CD14-positive monocyte (primary cell): ENCODE measurements at regions not wholly inside any gene's neighbourhood (a gene's known extent, or its start where the extent isn't known, plus 50 kb on each side); places are given as distances from the start of the nearest gene placed in this dataset.

Source experiments
- DNase-seq, 3 donors: peaks; one replicate each; pipeline ENCODE4 v3.0.0-alpha.2; 2011 to 2022
- H2AFZ ChIP-seq: 2 replicates; pipeline ENCODE4 v1.6.0; 2012; ENCODE audit warnings: mild to moderate bottlenecking, low read depth, low read length, inconsistent platforms; ENCODE audit not compliant: insufficient read depth, poor library complexity, severe bottlenecking
- H3K27ac ChIP-seq, 2 donors: 1 replicate in 1 of 2; 2 replicates in 1 of 2; pipeline ENCODE4 v1.5.1; 2012 to 2013; ENCODE audit warnings: low read length in 2 of 2, control low read depth in 1 of 2, inconsistent platforms in 1 of 2, low read depth in 1 of 2, mild to moderate bottlenecking in 1 of 2
- H3K27me3 ChIP-seq, 2 donors: one replicate each; pipeline versions ENCODE4 v1.6.0 to v1.6.1; 2011 to 2013; ENCODE audit warnings: low read length in 2 of 2; ENCODE audit not compliant: control insufficient read depth in 2 of 2, insufficient read depth in 2 of 2
- H3K36me3 ChIP-seq, 2 donors: replicated peaks in 1 of 2; 1 replicate in 1 of 2; 2 replicates in 1 of 2; pipeline versions ENCODE4 v1.5.1 to v1.6.1; 2012 to 2013; ENCODE audit warnings: low read length in 2 of 2, control low read depth in 1 of 2, inconsistent platforms in 1 of 2, mild to moderate bottlenecking in 1 of 2; ENCODE audit not compliant: insufficient read depth in 2 of 2, control insufficient read depth in 1 of 2
- H3K4me1 ChIP-seq, 2 donors: 1 replicate in 1 of 2; 2 replicates in 1 of 2; pipeline versions ENCODE4 v1.5.1 to v1.6.1; 2012 to 2013; ENCODE audit warnings: low read length in 2 of 2, control low read depth in 1 of 2, inconsistent platforms in 1 of 2, mild to moderate bottlenecking in 1 of 2, moderate library complexity in 1 of 2; ENCODE audit not compliant: insufficient read depth in 2 of 2, control insufficient read depth in 1 of 2
- H3K4me2 ChIP-seq: replicated peaks from 2 replicates; pipeline ENCODE3; 2012; ENCODE audit warnings: low read length, moderate library complexity, mild to moderate bottlenecking; ENCODE audit not compliant: poor library complexity, severe bottlenecking; ENCODE audit errors: extremely low read depth
- H3K4me3 ChIP-seq, 3 experiments: fragments of 200-600 bp in 1 of 3; sonication (generic) in 1 of 3; replicated peaks in 1 of 3; 1 replicate in 2 of 3; 2 replicates in 1 of 3; pipeline ENCODE4 v1.5.1; 2011 to 2013; ENCODE audit warnings: low read length in 3 of 3, mild to moderate bottlenecking in 3 of 3, control low read depth in 2 of 3, low read depth in 2 of 3, inconsistent platforms in 1 of 3, moderate library complexity in 1 of 3
- H3K79me2 ChIP-seq: 2 replicates; pipeline ENCODE4 v1.6.0; 2012; ENCODE audit warnings: mild to moderate bottlenecking, control low read depth, inconsistent platforms, low read length, moderate library complexity; ENCODE audit not compliant: insufficient read depth
- H3K9ac ChIP-seq: 2 replicates; pipeline ENCODE4 v1.6.0; 2017; ENCODE audit warnings: low read length, mild to moderate bottlenecking; ENCODE audit not compliant: insufficient read depth, poor library complexity, severe bottlenecking
- H3K9me3 ChIP-seq, 2 donors: replicated peaks in 1 of 2; 1 replicate in 1 of 2; 2 replicates in 1 of 2; pipeline versions ENCODE4 v1.5.1 to v1.6.1; 2012 to 2013; ENCODE audit warnings: low read length in 2 of 2, control low read depth in 1 of 2; ENCODE audit not compliant: control insufficient read depth in 1 of 2, insufficient read depth in 1 of 2
- H4K20me1 ChIP-seq: 2 replicates; pipeline ENCODE4 v1.6.0; 2012; ENCODE audit warnings: mild to moderate bottlenecking, low read length, control low read depth, moderate library complexity; ENCODE audit not compliant: insufficient read depth
- H3K27ac Mint-ChIP-seq, 7 donors: one replicate each; pipeline ENCODE4 v1.8.0; 2020; ENCODE audit warnings: mild to moderate bottlenecking in 7 of 7, mixed read lengths in 7 of 7, moderate library complexity in 6 of 7, inconsistent platforms in 2 of 7
- H3K27me3 Mint-ChIP-seq, 3 donors: one replicate each; pipeline ENCODE4 v1.8.0; 2021 to 2022; ENCODE audit warnings: low read depth in 3 of 3, mild to moderate bottlenecking in 3 of 3, mixed read lengths in 3 of 3, moderate library complexity in 3 of 3, inconsistent platforms in 1 of 3
- H3K36me3 Mint-ChIP-seq, 2 donors: one replicate each; pipeline ENCODE4 v1.8.0; 2020; ENCODE audit warnings: mixed read lengths in 2 of 2, inconsistent platforms in 1 of 2, mild to moderate bottlenecking in 1 of 2
- H3K4me1 Mint-ChIP-seq: one replicate; pipeline ENCODE4 v1.8.0; 2020; ENCODE audit warnings: mild to moderate bottlenecking, mixed read lengths
- H3K4me3 Mint-ChIP-seq, 2 donors: one replicate each; pipeline ENCODE4 v1.8.0; 2020; ENCODE audit warnings: mild to moderate bottlenecking in 2 of 2, mixed read lengths in 2 of 2, moderate library complexity in 1 of 2
- H3K9me3 Mint-ChIP-seq, 7 donors: one replicate each; pipeline ENCODE4 v1.8.0; 2020 to 2022; ENCODE audit warnings: mixed read lengths in 7 of 7, mild to moderate bottlenecking in 6 of 7, moderate library complexity in 6 of 7, inconsistent platforms in 2 of 7
- CTCF ChIP-seq: fragments of 200-600 bp; IDR thresholded peaks from one replicate; pipeline ENCODE4 v1.8.0; 2022; ENCODE audit warnings: antibody characterized with exemption, mild to moderate bottlenecking
- WGBS: methylation state at CpG from one replicate; pipeline ENCODE4 v1.1.5; 2013; ENCODE audit warnings: missing lambda C conversion rate; ENCODE audit not compliant: insufficient coverage; 5-methylcytosine and 5-hydroxymethylcytosine counted together
- intact Hi-C, 2 donors: fragments of 100-400 bp; cut with micrococcal nuclease; formaldehyde crosslinking; loops; one replicate each; pipeline versions ENCODE4 v1.15.0 to v1.15.1; 2023

GRCh38 chr10:71081229-71081560, 131.2 kb upstream of the UNC5B start:
- no peak overlapping the region for H3K4me3 Mint-ChIP-seq
- H3K4me1 ChIP-seq: no peaks in the 10 kb centered on the region
- H3K79me2 ChIP-seq: no peaks in the 10 kb centered on the region
- no peak for TF ChIP-seq CTCF
- no peak overlapping the region for H3K4me3 ChIP-seq
- no peak overlapping the region for H3K27ac ChIP-seq
- DNase-seq: no peak
- no peak overlapping the region for H3K4me2 ChIP-seq
- peaks cover 2 to 3% (median 3%) of the 10 kb centered on the region in 3 donors for H3K27me3 Mint-ChIP-seq
- H3K36me3 ChIP-seq: no peaks in the 10 kb centered on the region
- no peaks in the 10 kb centered on the region for H4K20me1 ChIP-seq
- intact Hi-C loops: no loop called here
- H3K9ac ChIP-seq: no peak overlapping the region
- no peak overlapping the region for H2AFZ ChIP-seq
- H3K9me3 Mint-ChIP-seq: no peaks in the 10 kb centered on the region
- H3K9me3 ChIP-seq: no peaks in the 10 kb centered on the region
- H3K36me3 Mint-ChIP-seq: no peaks in the 10 kb centered on the region
- no peak overlapping the region for H3K27ac Mint-ChIP-seq
- H3K4me1 Mint-ChIP-seq: peaks cover 2% of the 10 kb centered on the region
- 85% methylated on average over 5 of the region's 6 CpGs for WGBS
- H3K27me3 ChIP-seq: no peaks in the 10 kb centered on the region

DNA sequence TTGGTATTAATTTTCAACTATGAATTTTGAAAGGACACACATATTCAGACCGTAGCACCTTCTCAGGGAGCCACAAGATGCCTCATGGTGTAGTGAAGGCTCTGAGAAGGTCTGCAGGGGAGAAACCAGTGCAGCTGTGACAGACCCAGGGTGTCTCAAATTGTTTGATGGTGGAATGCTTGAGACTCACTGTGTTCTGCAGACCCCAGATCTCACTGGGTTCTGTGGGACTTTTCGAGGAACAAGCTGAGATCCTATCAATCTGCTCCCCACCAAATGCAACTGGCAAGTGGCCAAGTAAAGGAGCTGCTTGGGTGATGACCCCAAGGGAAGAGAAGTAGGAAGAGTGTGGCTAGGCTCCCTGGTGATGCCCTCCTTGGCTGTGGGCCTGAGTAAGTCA, 130.5 kb upstream of the UNC5B start:
- no peak for TF ChIP-seq CTCF
- Mint-ChIP-seq H3K4me1 (peaks cover 2% of the 10 kb centered on the region), H3K27ac (peak overlapping the region in 1 of 7 donors; percentile 23), H3K4me3 (no peak overlapping the region), H3K36me3 (no peaks in the 10 kb centered on the region), H3K9me3 (no peaks in the 10 kb centered on the region), H3K27me3 (peaks cover 0 to 3% (median 2%) of the 10 kb centered on the region in 3 donors)
- no peak for DNase-seq
- Histone ChIP-seq H3K9ac (no peak overlapping the region), H3K4me3 (no peak overlapping the region), H3K9me3 (no peaks in the 10 kb centered on the region), H3K79me2 (no peaks in the 10 kb centered on the region), H3K4me2 (no peak overlapping the region), H3K36me3 (no peaks in the 10 kb centered on the region), H3K27me3 (no peaks in the 10 kb centered on the region), H3K4me1 (no peaks in the 10 kb centered on the region), H4K20me1 (no peaks in the 10 kb centered on the region), H3K27ac (no peak overlapping the region), H2AFZ (no peak overlapping the region)
- intact Hi-C loops: no loop called here
- WGBS: 100% methylated on average over 1 of the region's 2 CpGs
